Loucy (cell line): ENCODE measurements at regions not wholly inside any gene's neighbourhood (a gene's known extent, or its start where the extent isn't known, plus 50 kb on each side); places are given as distances from the start of the nearest gene placed in this dataset.
A peak's percentile ranks its signal among the peaks of the same experiment; 100 is the strongest.

Experiments used
- H2AFZ ChIP-seq: fragments of 200-600 bp; sonication (generic); 2 replicates; pipeline ENCODE4 v1.6.0; 2016; ENCODE audit warnings: antibody characterized with exemption, mild to moderate bottlenecking, low read length, moderate library complexity
- H3F3A ChIP-seq: fragments of 200-600 bp; 2 replicates; pipeline ENCODE4 v1.6.0; 2016; ENCODE audit warnings: antibody characterized with exemption, low read depth, mild to moderate bottlenecking
- H3K27me3 ChIP-seq: fragments of 200-600 bp; sonication (generic); 2 replicates; pipeline ENCODE4 v1.6.1; 2014; ENCODE audit warnings: low read length, mild to moderate bottlenecking; ENCODE audit not compliant: insufficient read depth, poor library complexity, severe bottlenecking
- H3K36me3 ChIP-seq: fragments of 200-600 bp; sonication (generic); 2 replicates; pipeline ENCODE4 v1.6.1; 2016; ENCODE audit warnings: low read length; ENCODE audit not compliant: insufficient read depth
- H3K4me1 ChIP-seq: fragments of 200-600 bp; sonication (generic); 2 replicates; pipeline ENCODE4 v1.5.1; 2014; ENCODE audit warnings: low read length, mild to moderate bottlenecking; ENCODE audit not compliant: insufficient read depth, poor library complexity, severe bottlenecking
- H3K4me2 ChIP-seq: fragments of 200-600 bp; sonication (generic); 2 replicates; pipeline ENCODE4 v1.6.0; 2014; ENCODE audit warnings: antibody characterized with exemption, low read length, low read depth, mild to moderate bottlenecking; ENCODE audit not compliant: poor library complexity, severe bottlenecking
- H3K4me3 ChIP-seq: fragments of 200-600 bp; sonication (generic); 2 replicates; pipeline ENCODE4 v1.5.1; 2014; ENCODE audit warnings: low read length, mild to moderate bottlenecking, mixed read lengths; ENCODE audit not compliant: poor library complexity, severe bottlenecking
- H3K79me2 ChIP-seq: fragments of 200-600 bp; sonication (generic); 2 replicates; pipeline ENCODE4 v1.6.1; 2014; ENCODE audit warnings: low read length; ENCODE audit not compliant: insufficient read depth
- H3K9ac ChIP-seq: fragments of 200-600 bp; sonication (generic); 2 replicates; pipeline ENCODE4 v1.6.0; 2014; ENCODE audit warnings: mild to moderate bottlenecking, low read depth, low read length, moderate library complexity; ENCODE audit not compliant: poor library complexity, severe bottlenecking
- H3K9me2 ChIP-seq: fragments of 200-600 bp; sonication (generic); replicated peaks from 2 replicates; pipeline ENCODE4 v1.6.1; 2016; ENCODE audit warnings: low read depth, low read length, mixed read lengths
- H3K9me3 ChIP-seq: fragments of 200-600 bp; sonication (generic); 2 replicates; pipeline ENCODE4 v1.6.1; 2014; ENCODE audit warnings: mild to moderate bottlenecking, antibody characterized with exemption, low read length, low read depth; ENCODE audit not compliant: insufficient read depth
- H4K20me1 ChIP-seq: fragments of 200-600 bp; sonication (generic); 2 replicates; pipeline ENCODE4 v1.6.0; 2014; ENCODE audit warnings: antibody characterized with exemption, low read length, mild to moderate bottlenecking; ENCODE audit not compliant: insufficient read depth, poor library complexity, severe bottlenecking
- CTCF ChIP-seq: fragments of 200-600 bp; sonication (generic); conservative IDR thresholded peaks from 2 replicates; pipeline ENCODE4 v1.5.1; 2014; ENCODE audit warnings: mild to moderate bottlenecking, antibody characterized with exemption, low read length
- EZH2phosphoT487 ChIP-seq: fragments of 200-600 bp; IDR thresholded peaks from 2 replicates; pipeline ENCODE4 v1.6.1; 2018; ENCODE audit warnings: antibody characterized with exemption, mild to moderate bottlenecking, moderate library complexity, borderline replicate concordance

- H3K4me1 ChIP-seq: no peaks in the 10 kb centered on the region
- H3K36me3 ChIP-seq: no peaks in the 10 kb centered on the region
- TF ChIP-seq CTCF (no peak), EZH2phosphoT487 (no peak)
- no peaks in the 10 kb centered on the region for H3K79me2 ChIP-seq
- no peaks in the 10 kb centered on the region for H3K9me2 ChIP-seq
- H3K9me3 ChIP-seq: no peaks in the 10 kb centered on the region
- no peak overlapping the region for H3K4me3 ChIP-seq
- H3K4me2 ChIP-seq: no peak overlapping the region
- H2AFZ ChIP-seq: peak overlapping the region; percentile 29; the same call in 1 of the 2 replicates
- H4K20me1 ChIP-seq: no peaks in the 10 kb centered on the region
- H3F3A ChIP-seq: no peaks in the 10 kb centered on the region
- no peak overlapping the region for H3K9ac ChIP-seq
- H3K27me3 ChIP-seq: no peaks in the 10 kb centered on the region
Observed at GRCh38 chr10:28242555-28243204, 60.2 kb downstream of the MPP7 start.

GRCh38 chr10:28241741-28242399, 61.0 kb downstream of the MPP7 start:
- no peak for TF ChIP-seq EZH2phosphoT487
- TF ChIP-seq CTCF: peak; percentile 96
- Histone ChIP-seq H3K79me2 (no peaks in the 10 kb centered on the region), H3K4me3 (no peak overlapping the region), H3K4me2 (no peak overlapping the region), H3K9me2 (no peaks in the 10 kb centered on the region), H3K9ac (no peak overlapping the region), H3K36me3 (no peaks in the 10 kb centered on the region), H4K20me1 (no peaks in the 10 kb centered on the region), H3K9me3 (no peaks in the 10 kb centered on the region), H2AFZ (peak overlapping the region; percentile 63), H3K27me3 (no peaks in the 10 kb centered on the region), H3F3A (no peaks in the 10 kb centered on the region), H3K4me1 (no peaks in the 10 kb centered on the region)

GRCh38 chr10:28240400-28240799, 62.5 kb downstream of the MPP7 start:
- H3F3A ChIP-seq: no peaks in the 10 kb centered on the region

More at GRCh38 chr10:28240400-28240799, 62.5 kb downstream of the MPP7 start:
- Histone ChIP-seq H3K9ac (no peak overlapping the region), H3K36me3 (no peaks in the 10 kb centered on the region), H3K79me2 (no peaks in the 10 kb centered on the region), H3K9me2 (no peaks in the 10 kb centered on the region), H2AFZ (0 out of 2 replicates have a peak overlapping the region, but pooled peaks have one; percentile 25), H4K20me1 (no peaks in the 10 kb centered on the region), H3K4me3 (no peak overlapping the region), H3K27me3 (no peaks in the 10 kb centered on the region), H3K4me2 (no peak overlapping the region), H3K9me3 (no peaks in the 10 kb centered on the region), H3K4me1 (no peaks in the 10 kb centered on the region)
- no peak for TF ChIP-seq CTCF
- no peak for TF ChIP-seq EZH2phosphoT487
